Type B pancreatic cell (in vitro differentiated cells): ENCODE measurements at regions not wholly inside any gene's neighbourhood (a gene's known extent, or its start where the extent isn't known, plus 50 kb on each side); places are given as distances from the start of the nearest gene placed in this dataset.

Source experiments
- DNase-seq: peaks from one replicate; pipeline ENCODE4 v3.0.0; 2021; ENCODE audit warnings: mixed read lengths; ENCODE audit not compliant: unreplicated experiment; ENCODE audit errors: extremely low spot score
- H3K27ac Mint-ChIP-seq: 2 replicates; pipeline ENCODE4 v1.8.0; 2021; ENCODE audit warnings: mild to moderate bottlenecking, mixed read lengths
- H3K27me3 Mint-ChIP-seq: 2 replicates; pipeline ENCODE4 v1.8.0; 2021; ENCODE audit warnings: mixed read lengths
- H3K36me3 Mint-ChIP-seq: 2 replicates; pipeline ENCODE4 v1.8.0; 2021; ENCODE audit warnings: mixed read lengths
- H3K4me1 Mint-ChIP-seq: one replicate; pipeline ENCODE4 v1.8.0; 2021; ENCODE audit warnings: mixed read lengths; ENCODE audit not compliant: unreplicated experiment
- H3K4me3 Mint-ChIP-seq: 2 replicates; pipeline ENCODE4 v1.8.0; 2021; ENCODE audit warnings: mild to moderate bottlenecking, mixed read lengths
- H3K9me3 Mint-ChIP-seq: 2 replicates; pipeline ENCODE4 v1.8.0; 2021; ENCODE audit warnings: mixed read lengths
- CTCF ChIP-seq: fragments of 200-600 bp; sonication (generic); conservative IDR thresholded peaks from 2 replicates; pipeline ENCODE4 v1.5.0; 2021; ENCODE audit warnings: antibody characterized with exemption, mild to moderate bottlenecking

- H3K9me3 Mint-ChIP-seq: peaks cover 8% of the 10 kb centered on the region
- H3K4me1 Mint-ChIP-seq: peaks cover 5% of the 10 kb centered on the region
- H3K4me3 Mint-ChIP-seq: no peak overlapping the region
- no peak for DNase-seq
- H3K27me3 Mint-ChIP-seq: peaks cover 7% of the 10 kb centered on the region
- TF ChIP-seq CTCF: no peak
- no peak overlapping the region for H3K27ac Mint-ChIP-seq
- no peaks in the 10 kb centered on the region for H3K36me3 Mint-ChIP-seq
Observed at GRCh38 chr3:182078316-182078715, 366.6 kb downstream of the SOX2 start.

DNA sequence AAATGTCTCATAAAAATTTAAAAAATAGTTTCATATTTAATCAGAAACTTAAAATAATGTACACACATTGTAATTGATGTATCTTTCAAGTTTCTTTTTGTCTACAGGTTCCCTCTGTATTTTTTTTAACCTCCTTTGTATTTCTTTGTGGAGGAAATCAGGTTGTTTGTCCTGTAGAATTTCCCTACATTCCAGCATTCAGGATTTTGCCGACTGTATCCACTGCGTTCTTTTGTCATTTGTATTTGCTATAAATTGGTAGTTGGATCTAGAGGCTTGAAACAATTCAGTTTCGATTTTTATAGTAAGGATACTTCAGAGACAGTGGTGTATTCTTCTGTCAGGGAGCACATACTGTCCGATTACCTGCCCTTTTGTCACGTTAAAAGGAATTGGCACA is 367.2 kb downstream of the SOX2 start:
- H3K36me3 Mint-ChIP-seq: no peaks in the 10 kb centered on the region
- H3K27ac Mint-ChIP-seq: no peak overlapping the region
- no peak for TF ChIP-seq CTCF
- H3K9me3 Mint-ChIP-seq: peaks cover 8% of the 10 kb centered on the region
- DNase-seq: no peak
- H3K27me3 Mint-ChIP-seq: peaks cover 7% of the 10 kb centered on the region
- peaks cover 5% of the 10 kb centered on the region for H3K4me1 Mint-ChIP-seq
- H3K4me3 Mint-ChIP-seq: no peak overlapping the region

GRCh38 chr3:182081096-182081495 is 369.4 kb downstream of the SOX2 start:
- no peak for TF ChIP-seq CTCF
- H3K27me3 Mint-ChIP-seq: peaks cover 7% of the 10 kb centered on the region
- peaks cover 3% of the 10 kb centered on the region for H3K9me3 Mint-ChIP-seq
- no peaks in the 10 kb centered on the region for H3K4me1 Mint-ChIP-seq
- H3K27ac Mint-ChIP-seq: no peak overlapping the region
- no peak overlapping the region for H3K4me3 Mint-ChIP-seq
- no peaks in the 10 kb centered on the region for H3K36me3 Mint-ChIP-seq
- no peak for DNase-seq

DNA sequence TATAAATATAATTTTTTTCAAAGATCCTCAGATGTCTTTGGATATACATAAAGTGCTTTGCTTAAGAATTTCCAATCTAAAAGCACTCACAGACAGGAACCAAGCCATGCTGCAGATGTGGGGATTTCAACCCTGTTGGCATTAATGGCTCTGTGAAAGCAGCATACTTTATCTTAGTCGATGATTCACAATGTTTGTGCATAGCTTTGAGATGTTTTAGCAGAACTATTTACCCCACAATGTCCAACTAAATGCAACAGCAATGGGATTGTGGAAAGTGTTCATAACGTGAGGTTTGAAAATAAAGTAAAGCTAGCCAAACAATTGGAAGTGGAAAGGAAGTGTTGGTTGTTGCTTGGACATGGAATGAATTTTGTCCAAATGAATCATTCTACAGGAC is 371.4 kb downstream of the SOX2 start:
- H3K27me3 Mint-ChIP-seq: peaks cover 3% of the 10 kb centered on the region
- no peaks in the 10 kb centered on the region for H3K36me3 Mint-ChIP-seq
- no peak overlapping the region for H3K27ac Mint-ChIP-seq
- no peak for DNase-seq
- H3K9me3 Mint-ChIP-seq: peaks cover 3% of the 10 kb centered on the region
- no peak overlapping the region for H3K4me3 Mint-ChIP-seq
- TF ChIP-seq CTCF: no peak
- H3K4me1 Mint-ChIP-seq: no peaks in the 10 kb centered on the region

DNA sequence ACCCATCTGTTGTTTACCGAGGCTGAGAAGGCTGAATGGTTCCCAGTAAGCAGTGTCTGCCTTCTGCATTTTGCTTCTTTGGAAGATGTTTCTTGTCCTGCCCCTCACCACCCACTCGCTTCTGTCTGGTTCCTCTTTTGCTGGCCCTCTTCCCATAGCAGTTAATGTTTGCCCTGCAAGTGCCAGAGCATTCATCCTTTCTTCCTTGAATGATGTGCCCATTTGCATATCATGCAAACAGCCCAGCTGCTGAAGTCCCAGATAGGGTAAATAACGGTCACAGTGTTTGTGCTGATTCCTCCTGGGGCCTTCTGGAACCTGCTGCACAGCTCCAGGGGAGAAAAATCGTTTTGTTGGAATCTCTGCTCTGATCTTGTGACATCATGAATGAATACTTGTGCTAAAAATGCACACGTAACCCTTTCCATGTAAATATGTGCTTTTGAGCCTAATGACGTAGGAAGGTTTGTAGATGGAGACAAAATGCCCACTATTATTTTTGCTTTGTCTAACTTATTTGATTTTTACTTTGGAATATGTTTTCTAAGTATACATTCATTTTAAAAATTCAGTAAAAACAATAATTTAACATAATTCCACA is 381.0 kb downstream of the SOX2 start:
- no peak for DNase-seq
- Mint-ChIP-seq H3K27me3 (no peaks in the 10 kb centered on the region), H3K4me3 (no peak overlapping the region), H3K4me1 (peaks cover 4% of the 10 kb centered on the region), H3K36me3 (no peaks in the 10 kb centered on the region), H3K9me3 (peaks cover 6% of the 10 kb centered on the region), H3K27ac (no peak overlapping the region)
- TF ChIP-seq CTCF: no peak

GRCh38 chr3:182094321-182094720 is 382.6 kb downstream of the SOX2 start:
- Mint-ChIP-seq H3K4me1 (peaks cover 4% of the 10 kb centered on the region), H3K36me3 (no peaks in the 10 kb centered on the region), H3K27me3 (no peaks in the 10 kb centered on the region), H3K4me3 (no peak overlapping the region), H3K9me3 (peaks cover 6% of the 10 kb centered on the region), H3K27ac (no peak overlapping the region)
- TF ChIP-seq CTCF: no peak
- no peak for DNase-seq
